Endothelial cell (in vitro differentiated cells): ENCODE measurements at regions not wholly inside any gene's neighbourhood (a gene's known extent, or its start where the extent isn't known, plus 50 kb on each side); places are given as distances from the start of the nearest gene placed in this dataset.

Experiments used
- DNase-seq: peaks from one replicate; pipeline ENCODE4 v3.0.0; 2021; ENCODE audit warnings: low spot score
- H3K27ac Mint-ChIP-seq: one replicate; pipeline ENCODE4 v1.8.0; 2021; ENCODE audit warnings: mixed read lengths, inconsistent platforms; ENCODE audit not compliant: unreplicated experiment
- H3K27me3 Mint-ChIP-seq: one replicate; pipeline ENCODE4 v1.8.0; 2021; ENCODE audit warnings: mild to moderate bottlenecking, moderate library complexity, mixed read lengths, inconsistent platforms; ENCODE audit not compliant: unreplicated experiment
- H3K36me3 Mint-ChIP-seq: one replicate; pipeline ENCODE4 v1.8.0; 2021; ENCODE audit warnings: mild to moderate bottlenecking, low read depth, mixed read lengths, inconsistent platforms; ENCODE audit not compliant: unreplicated experiment
- H3K4me1 Mint-ChIP-seq: one replicate; pipeline ENCODE4 v1.8.0; 2021; ENCODE audit warnings: mild to moderate bottlenecking, mixed read lengths, inconsistent platforms; ENCODE audit not compliant: unreplicated experiment
- H3K4me3 Mint-ChIP-seq: one replicate; pipeline ENCODE4 v1.8.0; 2021; ENCODE audit warnings: mild to moderate bottlenecking, mixed read lengths, inconsistent platforms; ENCODE audit not compliant: unreplicated experiment
- H3K9me3 Mint-ChIP-seq: one replicate; pipeline ENCODE4 v1.8.0; 2021; ENCODE audit warnings: mixed read lengths, inconsistent platforms; ENCODE audit not compliant: unreplicated experiment
- CTCF ChIP-seq: fragments of 200-600 bp; sonication (generic); IDR thresholded peaks from one replicate; pipeline ENCODE4 v1.5.0; 2021; ENCODE audit warnings: antibody characterized with exemption; ENCODE audit not compliant: unreplicated experiment

GRCh38 chr14:79920180-79920692 lies 291.1 kb downstream of the DIO2 start:
- Mint-ChIP-seq H3K36me3 (no peaks in the 10 kb centered on the region), H3K4me1 (no peaks in the 10 kb centered on the region), H3K4me3 (no peak overlapping the region), H3K27ac (no peak overlapping the region), H3K27me3 (no peaks in the 10 kb centered on the region), H3K9me3 (no peaks in the 10 kb centered on the region)
- no peak for DNase-seq
- no peak for TF ChIP-seq CTCF
